B cell (primary cell): ENCODE measurements at regions not wholly inside any gene's neighbourhood (a gene's known extent, or its start where the extent isn't known, plus 50 kb on each side); places are given as distances from the start of the nearest gene placed in this dataset.

Experiments
- ATAC-seq: fragments of 200-7000 bp; cut with Tn5 transposase; one replicate; pipeline ENCODE4 v1.10.0; 2021; ENCODE audit warnings: low read depth, mild to moderate bottlenecking, moderate number of reproducible peaks, moderate library complexity
- CTCF ChIA-PET: fragments of 350-600 bp; sonication (Branson Sonifier 250); formaldehyde crosslinking; loops from one replicate; lab custom pipeline; 2021; ENCODE audit warnings: antibody characterized with exemption, inconsistent platforms; lab: Charles Lee
- POLR2A ChIA-PET: fragments of 350-600 bp; sonication (Branson Sonifier 250); formaldehyde crosslinking; loops from one replicate; lab custom pipeline; 2021; ENCODE audit warnings: antibody characterized with exemption; lab: Charles Lee
- DNase-seq: peaks from one replicate; pipeline ENCODE4 v3.0.0; 2013
- H2AFZ ChIP-seq: 2 replicates; pipeline ENCODE4 v1.6.1; 2012; ENCODE audit warnings: mild to moderate bottlenecking, low read depth, low read length; ENCODE audit not compliant: insufficient read depth, poor library complexity, severe bottlenecking
- H3K27ac ChIP-seq, 2 donors: 1 replicate in 1 of 2; 2 replicates in 1 of 2; pipeline ENCODE4 v1.5.1; 2012 to 2013; ENCODE audit warnings: low read length in 2 of 2, mild to moderate bottlenecking in 2 of 2, moderate library complexity in 1 of 2
- H3K27me3 ChIP-seq, 4 experiments: fragments of 200-600 bp in 1 of 4; sonication (generic) in 1 of 4; replicated peaks in 1 of 4; 1 replicate in 2 of 4; 2 replicates in 2 of 4; pipeline versions ENCODE4 v1.6.1 to v1.7.0; 2013 to 2016; ENCODE audit warnings: low read length in 3 of 4, mild to moderate bottlenecking in 2 of 4, mixed read lengths in 1 of 4, moderate library complexity in 1 of 4; ENCODE audit not compliant: insufficient read depth in 4 of 4, control insufficient read depth in 3 of 4; ENCODE audit errors: control extremely low read depth in 1 of 4
- H3K36me3 ChIP-seq, 2 experiments: replicated peaks in 1 of 2; 1 replicate in 1 of 2; 2 replicates in 1 of 2; pipeline versions ENCODE4 v1.6.1 to v1.7.1; 2013; ENCODE audit warnings: low read length in 1 of 2; ENCODE audit not compliant: insufficient read depth in 2 of 2, control insufficient read depth in 1 of 2; ENCODE audit errors: control extremely low read depth in 1 of 2, extremely low read depth in 1 of 2
- H3K4me1 ChIP-seq, 2 donors: fragments of 200-600 bp in 1 of 2; sonication (generic) in 1 of 2; 1 replicate in 1 of 2; 2 replicates in 1 of 2; pipeline versions ENCODE4 v1.5.1 to v1.6.1; 2013 to 2017; ENCODE audit warnings: low read length in 2 of 2; ENCODE audit not compliant: control insufficient read depth in 2 of 2, insufficient read depth in 2 of 2
- H3K4me2 ChIP-seq: replicated peaks from 2 replicates; pipeline ENCODE3; 2012; ENCODE audit warnings: mild to moderate bottlenecking, low read depth, low read length; ENCODE audit not compliant: poor library complexity, severe bottlenecking
- H3K4me3 ChIP-seq, 5 experiments: fragments of 200-600 bp in 1 of 5; sonication (generic) in 1 of 5; 1 replicate in 3 of 5; 2 replicates in 2 of 5; pipeline versions ENCODE4 v1.5.1 to v1.7.0; 2011 to 2016; ENCODE audit warnings: low read length in 4 of 5, mild to moderate bottlenecking in 4 of 5, low read depth in 2 of 5, control low read depth in 1 of 5, moderate library complexity in 1 of 5; ENCODE audit not compliant: insufficient read depth in 1 of 5; ENCODE audit errors: control extremely low read depth in 1 of 5, extremely low read depth in 1 of 5
- H3K79me2 ChIP-seq: fragments of 200-600 bp; sonication (generic); one replicate; pipeline ENCODE4 v1.6.0; 2016; ENCODE audit warnings: low read length; ENCODE audit not compliant: control insufficient read depth, insufficient read depth
- H3K9ac ChIP-seq: fragments of 200-600 bp; sonication (generic); 2 replicates; pipeline ENCODE4 v1.6.1; 2017; ENCODE audit warnings: mild to moderate bottlenecking, low read length, moderate library complexity
- H3K9me3 ChIP-seq, 3 donors: one replicate each; pipeline versions ENCODE4 v1.6.1 to v1.7.1; 2013; ENCODE audit warnings: low read length in 2 of 3; ENCODE audit not compliant: control insufficient read depth in 2 of 3, insufficient read depth in 1 of 3; ENCODE audit errors: control extremely low read depth in 1 of 3
- H4K20me1 ChIP-seq: 2 replicates; pipeline ENCODE4 v1.6.0; 2012; ENCODE audit warnings: mild to moderate bottlenecking, low read length; ENCODE audit not compliant: insufficient read depth, control insufficient read depth, poor library complexity, severe bottlenecking
- H3K27ac Mint-ChIP-seq: one replicate; pipeline ENCODE4 v1.8.0; 2021; ENCODE audit warnings: mixed read lengths
- H3K27me3 Mint-ChIP-seq: one replicate; pipeline ENCODE4 v1.8.0; 2021; ENCODE audit warnings: mixed read lengths
- H3K4me1 Mint-ChIP-seq: one replicate; pipeline ENCODE4 v1.8.0; 2021; ENCODE audit warnings: mixed read lengths
- H3K4me3 Mint-ChIP-seq: one replicate; pipeline ENCODE4 v1.8.0; 2021; ENCODE audit warnings: mixed read lengths
- H3K9me3 Mint-ChIP-seq: one replicate; pipeline ENCODE4 v1.8.0; 2022; ENCODE audit warnings: mixed read lengths; ENCODE audit not compliant: insufficient read depth
- EZH2 ChIP-seq: IDR thresholded peaks from 2 replicates; pipeline ENCODE4 v1.6.1; 2012; ENCODE audit warnings: borderline replicate concordance, low read depth, mild to moderate bottlenecking, moderate library complexity, low read length; ENCODE audit not compliant: insufficient read depth, poor library complexity, severe bottlenecking
- WGBS: methylation state at CpG from one replicate; pipeline ENCODE4 v1.1.5; 2013; ENCODE audit warnings: missing lambda C conversion rate; ENCODE audit not compliant: insufficient coverage; 5-methylcytosine and 5-hydroxymethylcytosine counted together
- intact Hi-C: fragments of 100-400 bp; cut with micrococcal nuclease; formaldehyde crosslinking; loops from one replicate; pipeline ENCODE4 v1.10.0; 2022
- TF ChIP-seq, protein P1 (sequence below): fragments of 200-600 bp; IDR thresholded peaks from one replicate; pipeline ENCODE4 v1.8.0; 2022; ENCODE audit warnings: antibody characterized with exemption, mild to moderate bottlenecking

DNA sequence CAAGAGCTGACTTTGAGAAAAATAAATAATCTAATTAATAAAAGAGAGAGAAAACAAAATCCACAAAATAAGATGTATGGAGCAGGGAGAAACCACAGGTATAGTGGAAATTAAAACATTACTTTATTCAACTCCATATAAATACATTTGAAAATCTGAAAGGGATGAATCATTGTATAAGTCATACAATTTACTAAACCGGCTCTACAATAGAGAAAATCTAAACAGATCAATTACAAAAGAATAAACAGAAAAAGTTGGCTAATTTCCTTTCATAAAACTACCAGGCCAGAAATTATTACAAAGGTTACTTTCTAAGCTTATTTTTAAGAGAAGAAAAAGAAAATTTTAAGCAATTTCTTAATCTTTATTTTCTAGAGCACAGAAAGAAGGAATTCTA, 51.3 kb upstream of the DRD2 start:
- CTCF ChIA-PET = interaction anchor here (1.3 kb wide), 1 partner anchor 14 kb away, joined by 4 read pairs; no protein-coding TSS in a partner anchor
- H3K9me3 ChIP-seq = peaks cover 0 to 3% (median 0%) of the 10 kb centered on the region in 3 donors
- no peak overlapping the region for H2AFZ ChIP-seq
- Mint-ChIP-seq H3K9me3 (no peaks in the 10 kb centered on the region), H3K27me3 (peaks cover 18% of the 10 kb centered on the region), H3K4me1 (no peaks in the 10 kb centered on the region), H3K4me3 (no peak overlapping the region), H3K27ac (no peak overlapping the region)
- no peaks in the 10 kb centered on the region for H3K79me2 ChIP-seq
- intact Hi-C loops = no loop called here
- H3K27ac ChIP-seq = no peak overlapping the region
- H3K4me3 ChIP-seq = no peak overlapping the region
- no peak overlapping the region for H3K9ac ChIP-seq
- no peaks in the 10 kb centered on the region for H4K20me1 ChIP-seq
- no peak for TF ChIP-seq EZH2
- TF ChIP-seq, protein P1, sequence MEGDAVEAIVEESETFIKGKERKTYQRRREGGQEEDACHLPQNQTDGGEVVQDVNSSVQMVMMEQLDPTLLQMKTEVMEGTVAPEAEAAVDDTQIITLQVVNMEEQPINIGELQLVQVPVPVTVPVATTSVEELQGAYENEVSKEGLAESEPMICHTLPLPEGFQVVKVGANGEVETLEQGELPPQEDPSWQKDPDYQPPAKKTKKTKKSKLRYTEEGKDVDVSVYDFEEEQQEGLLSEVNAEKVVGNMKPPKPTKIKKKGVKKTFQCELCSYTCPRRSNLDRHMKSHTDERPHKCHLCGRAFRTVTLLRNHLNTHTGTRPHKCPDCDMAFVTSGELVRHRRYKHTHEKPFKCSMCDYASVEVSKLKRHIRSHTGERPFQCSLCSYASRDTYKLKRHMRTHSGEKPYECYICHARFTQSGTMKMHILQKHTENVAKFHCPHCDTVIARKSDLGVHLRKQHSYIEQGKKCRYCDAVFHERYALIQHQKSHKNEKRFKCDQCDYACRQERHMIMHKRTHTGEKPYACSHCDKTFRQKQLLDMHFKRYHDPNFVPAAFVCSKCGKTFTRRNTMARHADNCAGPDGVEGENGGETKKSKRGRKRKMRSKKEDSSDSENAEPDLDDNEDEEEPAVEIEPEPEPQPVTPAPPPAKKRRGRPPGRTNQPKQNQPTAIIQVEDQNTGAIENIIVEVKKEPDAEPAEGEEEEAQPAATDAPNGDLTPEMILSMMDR = no peak
- DNase-seq (no peak), ATAC-seq (no peak)
- no peaks in the 10 kb centered on the region for H3K36me3 ChIP-seq
- WGBS = no CpG with 5 or more reads among the region's 1 CpG
- H3K4me1 ChIP-seq = no peaks in the 10 kb centered on the region
- no peak overlapping the region for H3K4me2 ChIP-seq
- POLR2A ChIA-PET = no interaction called here
- peaks cover 0 to 1% (median 0%) of the 10 kb centered on the region in 4 experiments for H3K27me3 ChIP-seq
